Upper lobe of left lung (tissue), 4 donors: ENCODE measurements at regions not wholly inside any gene's neighbourhood (a gene's known extent, or its start where the extent isn't known, plus 50 kb on each side); places are given as distances from the start of the nearest gene placed in this dataset.
"Not testable (repeated sequence)": the region's sequence is repeated elsewhere in the genome, so short reads cannot be mapped to it uniquely, and the experiment has no call there.

Experiments used
- CTCF ChIP-seq, 6 experiments: fragments of 450-650 bp in 4 of 6; fragments of 200-600 bp in 2 of 6; sonication (generic) in 2 of 6; IDR thresholded peaks; one replicate each; pipeline ENCODE4 v1.5.1; 2016 to 2019; ENCODE audit warnings: antibody characterized with exemption in 6 of 6
- POLR2A ChIP-seq, 4 donors: fragments of 450-650 bp; IDR thresholded peaks; one replicate each; pipeline ENCODE4 v1.5.1; 2016 to 2017; ENCODE audit warnings: antibody characterized with exemption in 4 of 4, mild to moderate bottlenecking in 2 of 4
- POLR2AphosphoS5 ChIP-seq, 2 donors: sonication (generic); formaldehyde crosslinking; IDR thresholded peaks; one replicate each; pipeline ENCODE4 v1.5.1; 2017; ENCODE audit warnings: antibody characterized with exemption in 2 of 2

DNA sequence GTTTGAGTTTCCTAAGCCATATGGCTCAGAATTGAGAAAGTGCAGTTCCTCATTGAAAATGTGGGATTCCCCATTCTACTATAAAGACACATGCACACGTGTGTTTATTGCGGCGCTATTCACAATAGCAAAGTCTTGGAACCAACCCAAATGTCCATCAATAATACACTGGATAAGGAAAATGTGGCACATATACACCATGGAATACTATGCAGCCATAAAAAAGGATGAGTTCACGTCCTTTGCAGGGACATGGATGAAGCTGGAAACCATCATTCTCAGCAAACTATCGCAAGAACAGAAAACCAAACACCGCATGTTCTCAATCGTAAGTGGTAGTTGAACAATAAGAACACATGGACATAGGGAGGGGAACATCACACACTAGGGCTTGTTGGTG is 154.8 kb downstream of the SEC23IP start:
- not testable (repeated sequence) for TF ChIP-seq POLR2AphosphoS5, CTCF, POLR2A (IDR thresholded peaks at IDR 0.05)
